Thoracic aorta (tissue), 2 donors: ENCODE measurements at regions not wholly inside any gene's neighbourhood (a gene's known extent, or its start where the extent isn't known, plus 50 kb on each side); places are given as distances from the start of the nearest gene placed in this dataset.

Experiments
- ATAC-seq: fragments of 150-250 bp; one replicate; pipeline ENCODE4 v1.8.0; 2017; ENCODE audit warnings: low read depth; ENCODE audit not compliant: insufficient number of reproducible peaks, low FRiP score
- DNase-seq: peaks from one replicate; pipeline ENCODE4 v3.0.0-alpha.2; 2020; ENCODE audit warnings: low spot score
- H3K27ac ChIP-seq, 2 donors: fragments of 200-600 bp; sonication (generic); 1 replicate in 1 of 2; 2 replicates in 1 of 2; pipeline ENCODE4 v1.5.1; 2016; ENCODE audit warnings: mild to moderate bottlenecking in 2 of 2, moderate library complexity in 2 of 2
- H3K27me3 ChIP-seq: fragments of 200-600 bp; sonication (generic); replicated peaks from 2 replicates; pipeline ENCODE4 v1.6.0; 2016; ENCODE audit warnings: mild to moderate bottlenecking; ENCODE audit not compliant: insufficient read depth
- H3K36me3 ChIP-seq: fragments of 200-600 bp; sonication (generic); one replicate; pipeline ENCODE4 v1.5.1; 2016
- H3K4me1 ChIP-seq, 2 donors: fragments of 200-600 bp; sonication (generic); 1 replicate in 1 of 2; 2 replicates in 1 of 2; pipeline versions ENCODE4 v1.5.1 to v1.6.0; 2016; ENCODE audit warnings: low read depth in 2 of 2, mild to moderate bottlenecking in 1 of 2; ENCODE audit not compliant: control insufficient read depth in 1 of 2
- H3K4me3 ChIP-seq: fragments of 200-600 bp; sonication (generic); 2 replicates; pipeline ENCODE4 v1.5.1; 2016; ENCODE audit warnings: mild to moderate bottlenecking
- H3K9me3 ChIP-seq: fragments of 200-600 bp; sonication (generic); 2 replicates; pipeline ENCODE4 v1.5.1; 2016
- TF ChIP-seq, protein P1 (sequence below): fragments of 200-600 bp; sonication (generic); IDR thresholded peaks from one replicate; pipeline ENCODE4 v1.5.1; 2019; ENCODE audit warnings: antibody characterized with exemption

DNA sequence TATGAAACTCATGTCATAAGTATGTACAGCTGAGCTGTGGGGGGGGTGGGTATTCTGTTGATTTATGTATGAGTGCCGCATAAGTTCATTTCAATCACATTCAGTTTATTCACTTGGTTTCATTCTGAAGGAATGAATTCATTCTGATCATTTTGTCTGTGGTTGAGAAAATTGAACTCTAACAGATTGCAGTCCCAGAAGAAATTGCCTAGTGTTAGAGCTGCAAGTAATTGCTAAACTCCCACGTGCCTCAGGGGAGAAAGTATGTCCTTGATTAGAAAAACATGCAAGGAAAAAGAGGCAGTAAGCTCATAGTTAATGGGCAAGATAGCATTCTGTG lies 442.4 kb upstream of the MGAT4C start:
- no peaks in the 10 kb centered on the region for H3K9me3 ChIP-seq
- no peaks in the 10 kb centered on the region for H3K36me3 ChIP-seq
- no peak overlapping the region for H3K4me3 ChIP-seq
- ATAC-seq (no peak), DNase-seq (no peak)
- no peaks in the 10 kb centered on the region for H3K27me3 ChIP-seq
- TF ChIP-seq, protein P1, sequence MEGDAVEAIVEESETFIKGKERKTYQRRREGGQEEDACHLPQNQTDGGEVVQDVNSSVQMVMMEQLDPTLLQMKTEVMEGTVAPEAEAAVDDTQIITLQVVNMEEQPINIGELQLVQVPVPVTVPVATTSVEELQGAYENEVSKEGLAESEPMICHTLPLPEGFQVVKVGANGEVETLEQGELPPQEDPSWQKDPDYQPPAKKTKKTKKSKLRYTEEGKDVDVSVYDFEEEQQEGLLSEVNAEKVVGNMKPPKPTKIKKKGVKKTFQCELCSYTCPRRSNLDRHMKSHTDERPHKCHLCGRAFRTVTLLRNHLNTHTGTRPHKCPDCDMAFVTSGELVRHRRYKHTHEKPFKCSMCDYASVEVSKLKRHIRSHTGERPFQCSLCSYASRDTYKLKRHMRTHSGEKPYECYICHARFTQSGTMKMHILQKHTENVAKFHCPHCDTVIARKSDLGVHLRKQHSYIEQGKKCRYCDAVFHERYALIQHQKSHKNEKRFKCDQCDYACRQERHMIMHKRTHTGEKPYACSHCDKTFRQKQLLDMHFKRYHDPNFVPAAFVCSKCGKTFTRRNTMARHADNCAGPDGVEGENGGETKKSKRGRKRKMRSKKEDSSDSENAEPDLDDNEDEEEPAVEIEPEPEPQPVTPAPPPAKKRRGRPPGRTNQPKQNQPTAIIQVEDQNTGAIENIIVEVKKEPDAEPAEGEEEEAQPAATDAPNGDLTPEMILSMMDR, result no peak
- H3K4me1 ChIP-seq, result no peaks in the 10 kb centered on the region
- H3K27ac ChIP-seq, result no peak overlapping the region

- Histone ChIP-seq H3K27ac (no peak overlapping the region), H3K27me3 (no peaks in the 10 kb centered on the region), H3K4me1 (no peaks in the 10 kb centered on the region), H3K9me3 (no peaks in the 10 kb centered on the region), H3K36me3 (no peaks in the 10 kb centered on the region), H3K4me3 (no peak overlapping the region)
- TF ChIP-seq, protein P1, result no peak
- ATAC-seq (no peak), DNase-seq (no peak)
Measured at GRCh38 chr12:86697916-86698640, 441.9 kb upstream of the MGAT4C start.

DNA sequence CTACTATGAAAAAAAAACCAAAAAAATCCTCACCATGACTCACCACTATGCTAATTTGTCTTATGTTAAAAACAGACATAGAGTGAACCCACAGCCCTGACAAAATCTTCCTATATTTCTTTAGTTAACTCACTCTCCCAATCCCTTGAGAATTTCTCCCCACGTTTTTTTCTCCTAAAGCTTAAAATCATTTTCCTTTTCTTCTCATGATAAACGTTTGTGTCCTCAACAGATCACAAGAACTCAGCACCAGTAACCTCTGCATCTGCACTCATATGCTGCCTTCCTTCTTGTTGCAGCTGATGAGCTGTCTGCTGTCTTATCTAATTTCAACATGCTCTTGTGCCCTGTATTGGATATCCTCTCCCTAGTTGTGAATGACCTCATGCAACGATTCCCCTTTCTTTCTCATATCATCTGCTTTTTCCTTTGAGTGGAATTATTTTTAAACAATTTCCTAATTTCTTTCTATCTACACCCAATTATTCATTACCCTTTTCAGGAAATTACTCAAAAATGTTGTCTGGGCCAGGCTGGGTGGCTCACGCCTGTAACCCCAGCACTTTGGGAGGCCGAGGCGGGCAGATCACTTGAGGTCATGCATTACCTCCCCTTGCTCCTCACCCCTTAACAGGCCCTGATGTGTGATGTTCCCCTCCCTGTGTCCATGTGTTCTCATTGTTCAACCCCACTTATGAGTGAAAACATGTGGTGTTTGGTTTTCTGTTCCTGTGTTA lies 427.5 kb upstream of the MGAT4C start:
- H3K4me3 ChIP-seq, result no peak overlapping the region
- no peaks in the 10 kb centered on the region for H3K9me3 ChIP-seq
- no peaks in the 10 kb centered on the region for H3K27me3 ChIP-seq
- H3K36me3 ChIP-seq, result no peaks in the 10 kb centered on the region
- ATAC-seq, result no peak
- H3K27ac ChIP-seq, result no peak overlapping the region
- H3K4me1 ChIP-seq, result no peaks in the 10 kb centered on the region
- DNase-seq, result no peak
- TF ChIP-seq, protein P1, result no peak

GRCh38 chr12:86681060-86681459 lies 424.9 kb upstream of the MGAT4C start:
- no peak overlapping the region for H3K4me3 ChIP-seq
- H3K27me3 ChIP-seq, result no peaks in the 10 kb centered on the region
- TF ChIP-seq, protein P1, result no peak
- H3K9me3 ChIP-seq, result no peaks in the 10 kb centered on the region
- ATAC-seq, result no peak
- no peaks in the 10 kb centered on the region for H3K36me3 ChIP-seq
- H3K27ac ChIP-seq, result no peak overlapping the region
- H3K4me1 ChIP-seq, result no peaks in the 10 kb centered on the region
- no peak for DNase-seq

DNA sequence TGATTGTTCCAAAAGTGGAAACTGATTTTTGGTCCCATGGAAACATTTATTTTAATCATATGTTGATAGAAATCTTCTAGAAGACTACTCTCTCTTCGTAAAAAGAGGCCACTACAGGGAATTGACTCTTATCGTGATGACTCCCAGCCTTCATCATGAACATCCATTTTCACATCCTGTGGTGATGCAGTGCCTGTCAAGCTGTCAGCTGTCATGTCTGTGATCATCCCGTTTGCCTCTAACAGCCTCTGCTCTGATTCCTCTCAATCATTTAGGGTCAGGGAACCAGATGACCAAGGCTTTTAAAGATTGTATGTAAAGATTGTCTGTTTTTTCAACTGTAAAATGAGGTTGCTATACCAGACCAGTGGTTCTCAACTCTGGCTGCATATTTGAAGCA lies 419.0 kb upstream of the MGAT4C start:
- TF ChIP-seq, protein P1, result no peak
- ATAC-seq (no peak), DNase-seq (no peak)
- H3K4me1 ChIP-seq, result no peaks in the 10 kb centered on the region
- H3K4me3 ChIP-seq, result no peak overlapping the region
- H3K27me3 ChIP-seq, result no peaks in the 10 kb centered on the region
- H3K27ac ChIP-seq, result no peak overlapping the region
- H3K9me3 ChIP-seq, result no peaks in the 10 kb centered on the region
- H3K36me3 ChIP-seq, result no peaks in the 10 kb centered on the region
